NB4 (cell line): ENCODE measurements at regions not wholly inside any gene's neighbourhood (a gene's known extent, or its start where the extent isn't known, plus 50 kb on each side); places are given as distances from the start of the nearest gene placed in this dataset.

Experiments used
- CTCF ChIP-seq: IDR thresholded peaks from one replicate; pipeline ENCODE4 v1.5.1; 2012; ENCODE audit warnings: low read depth, low read length
- MAX ChIP-seq: IDR thresholded peaks from 2 replicates; pipeline ENCODE4 v1.6.1; 2011; ENCODE audit warnings: low read depth, low read length
- MYC ChIP-seq: IDR thresholded peaks from 2 replicates; pipeline ENCODE4 v1.6.1; 2011; ENCODE audit warnings: low read depth, low read length
- POLR2A ChIP-seq: IDR thresholded peaks from 2 replicates; pipeline ENCODE4 v1.6.1; 2011; ENCODE audit warnings: mild to moderate bottlenecking; ENCODE audit not compliant: insufficient read length; ENCODE audit errors: extremely low read depth

GRCh38 chr3:126263539-126263938 lies 83.2 kb upstream of the ALDH1L1 start:
- TF ChIP-seq CTCF, result no peak
- no peak for TF ChIP-seq POLR2A
- TF ChIP-seq MYC, result no peak
- TF ChIP-seq MAX, result no peak
